PC-3 (cell line): ENCODE measurements at regions not wholly inside any gene's neighbourhood (a gene's known extent, or its start where the extent isn't known, plus 50 kb on each side); places are given as distances from the start of the nearest gene placed in this dataset.
A peak's percentile ranks its signal among the peaks of the same experiment; 100 is the strongest.
"Not testable (repeated sequence)": the region's sequence is repeated elsewhere in the genome, so short reads cannot be mapped to it uniquely, and the experiment has no call there.

Experiments
- ATAC-seq: fragments of 200-7000 bp; cut with Tn5 transposase; 2 replicates; pipeline ENCODE4 v1.9.1; 2020; ENCODE audit warnings: mild to moderate bottlenecking, moderate library complexity
- BruUV-seq: library from RNA; stranded (reverse); fragments of 400-500 nt; replicated peaks from 2 replicates; lab custom pipeline; 2021; lab: Mats Ljungman, UMichigan
- CTCF ChIA-PET: fragments of 300-600 bp; sonication (Branson Sonifier 250); formaldehyde crosslinking; loops from one replicate; lab custom pipeline; 2022; ENCODE audit warnings: antibody characterized with exemption; lab: Charles Lee
- POLR2A ChIA-PET: fragments of 300-600 bp; sonication (Branson Sonifier 250); formaldehyde crosslinking; loops from one replicate; lab custom pipeline; 2022; ENCODE audit warnings: antibody characterized with exemption; ENCODE audit not compliant: unreplicated experiment; lab: Charles Lee
- DNase-seq: peaks from one replicate; pipeline ENCODE4 v3.0.0-alpha.2; 2015
- H2AFZ ChIP-seq: fragments of 300-600 bp; sonication (generic); 2 replicates; pipeline ENCODE4 v1.6.0; 2016; ENCODE audit warnings: antibody characterized with exemption, low read length
- H3F3A ChIP-seq: fragments of 300-600 bp; sonication (generic); one replicate; pipeline ENCODE4 v1.6.0; 2017; ENCODE audit warnings: antibody characterized with exemption, low read length, control low read depth, mild to moderate bottlenecking; ENCODE audit not compliant: unreplicated experiment
- H3K27ac ChIP-seq: fragments of 300-600 bp; sonication (generic); 2 replicates; pipeline ENCODE4 v1.5.1; 2016; ENCODE audit warnings: mild to moderate bottlenecking, low read length
- H3K27me3 ChIP-seq: fragments of 300-600 bp; sonication (generic); 2 replicates; pipeline ENCODE4 v1.6.1; 2016; ENCODE audit warnings: low read length, mixed read lengths
- H3K36me3 ChIP-seq: fragments of 300-600 bp; sonication (generic); 2 replicates; pipeline ENCODE4 v1.6.1; 2016; ENCODE audit warnings: low read depth, mixed run types, low read length, mixed read lengths
- H3K4me1 ChIP-seq: fragments of 300-600 bp; sonication (generic); 2 replicates; pipeline ENCODE4 v1.5.1; 2016; ENCODE audit warnings: low read length; ENCODE audit not compliant: insufficient read depth
- H3K4me2 ChIP-seq: fragments of 300-600 bp; sonication (generic); 2 replicates; pipeline ENCODE4 v1.6.0; 2016; ENCODE audit warnings: low read length
- H3K4me3 ChIP-seq: fragments of 300-600 bp; sonication (generic); 2 replicates; pipeline ENCODE4 v1.5.1; 2016; ENCODE audit warnings: mild to moderate bottlenecking, low read length, mixed read lengths
- H3K79me2 ChIP-seq: fragments of 300-600 bp; sonication (generic); 2 replicates; pipeline ENCODE4 v1.6.1; 2017; ENCODE audit warnings: low read length, mixed read lengths
- H3K9ac ChIP-seq: fragments of 300-600 bp; sonication (generic); 2 replicates; pipeline ENCODE4 v1.6.0; 2016; ENCODE audit warnings: mild to moderate bottlenecking, low read length
- H3K9me2 ChIP-seq: fragments of 300-600 bp; sonication (generic); replicated peaks from 2 replicates; pipeline ENCODE4 v1.6.1; 2016; ENCODE audit warnings: mixed run types, low read length, mixed read lengths
- H3K9me3 ChIP-seq: fragments of 300-600 bp; sonication (generic); 2 replicates; pipeline ENCODE4 v1.6.1; 2016; ENCODE audit warnings: low read length, mixed read lengths
- H4K20me1 ChIP-seq: fragments of 300-600 bp; sonication (generic); 2 replicates; pipeline ENCODE4 v1.6.1; 2016; ENCODE audit warnings: low read length, mixed read lengths
- intact Hi-C: fragments of 100-400 bp; cut with micrococcal nuclease; formaldehyde crosslinking; loops from 2 replicates; pipeline ENCODE4 v1.9.0; 2023
- TF ChIP-seq, protein P1 (sequence below): fragments of 300-600 bp; sonication (generic); conservative IDR thresholded peaks from 2 replicates; pipeline ENCODE4 v1.5.1; 2017; ENCODE audit warnings: antibody characterized with exemption, low read depth, mild to moderate bottlenecking, low read length

DNA sequence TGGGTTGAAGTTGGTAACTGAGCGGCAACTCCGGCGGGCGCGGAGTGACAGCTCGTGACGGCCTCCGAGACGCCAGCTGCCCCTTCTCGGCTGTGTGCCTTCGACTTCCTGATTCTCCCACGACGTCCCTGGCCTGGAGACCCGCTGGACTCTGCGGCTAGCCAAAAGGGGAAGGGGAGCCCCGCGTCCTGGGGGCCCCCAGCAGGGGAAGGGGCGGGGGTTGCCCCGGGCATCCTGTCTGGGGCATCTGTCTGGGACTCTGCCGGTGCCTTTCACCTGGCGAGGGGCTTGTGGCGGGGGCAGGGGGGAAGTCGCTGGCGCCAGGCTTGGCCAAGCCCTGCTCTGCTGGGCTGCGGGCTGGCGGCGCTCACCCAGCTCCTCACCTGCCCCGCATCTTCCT is 129.5 kb upstream of the HMX1 start:
- H3K4me1 ChIP-seq, intact Hi-C loops, DNase-seq, H3K27ac ChIP-seq, H3K9me3 ChIP-seq, H3K79me2 ChIP-seq, H4K20me1 ChIP-seq, H3K27me3 ChIP-seq, CTCF ChIA-PET, H3F3A ChIP-seq, H2AFZ ChIP-seq, POLR2A ChIA-PET, H3K9ac ChIP-seq, H3K9me2 ChIP-seq, BruUV-seq, ATAC-seq, H3K4me3 ChIP-seq, H3K4me2 ChIP-seq, H3K36me3 ChIP-seq: not testable (repeated sequence)

GRCh38 chr4:9000505-9001001 is 128.9 kb upstream of the HMX1 start:
- H3K9me2 ChIP-seq, H3K27me3 ChIP-seq, intact Hi-C loops, ATAC-seq, CTCF ChIA-PET, POLR2A ChIA-PET, H3K79me2 ChIP-seq, H3K36me3 ChIP-seq, H3K4me2 ChIP-seq, BruUV-seq, H3K27ac ChIP-seq, H2AFZ ChIP-seq, H3F3A ChIP-seq, H3K9me3 ChIP-seq, H3K4me1 ChIP-seq, H3K9ac ChIP-seq, H3K4me3 ChIP-seq, H4K20me1 ChIP-seq: not testable (repeated sequence)
- peak; percentile 23 for DNase-seq
- TF ChIP-seq, protein P1, sequence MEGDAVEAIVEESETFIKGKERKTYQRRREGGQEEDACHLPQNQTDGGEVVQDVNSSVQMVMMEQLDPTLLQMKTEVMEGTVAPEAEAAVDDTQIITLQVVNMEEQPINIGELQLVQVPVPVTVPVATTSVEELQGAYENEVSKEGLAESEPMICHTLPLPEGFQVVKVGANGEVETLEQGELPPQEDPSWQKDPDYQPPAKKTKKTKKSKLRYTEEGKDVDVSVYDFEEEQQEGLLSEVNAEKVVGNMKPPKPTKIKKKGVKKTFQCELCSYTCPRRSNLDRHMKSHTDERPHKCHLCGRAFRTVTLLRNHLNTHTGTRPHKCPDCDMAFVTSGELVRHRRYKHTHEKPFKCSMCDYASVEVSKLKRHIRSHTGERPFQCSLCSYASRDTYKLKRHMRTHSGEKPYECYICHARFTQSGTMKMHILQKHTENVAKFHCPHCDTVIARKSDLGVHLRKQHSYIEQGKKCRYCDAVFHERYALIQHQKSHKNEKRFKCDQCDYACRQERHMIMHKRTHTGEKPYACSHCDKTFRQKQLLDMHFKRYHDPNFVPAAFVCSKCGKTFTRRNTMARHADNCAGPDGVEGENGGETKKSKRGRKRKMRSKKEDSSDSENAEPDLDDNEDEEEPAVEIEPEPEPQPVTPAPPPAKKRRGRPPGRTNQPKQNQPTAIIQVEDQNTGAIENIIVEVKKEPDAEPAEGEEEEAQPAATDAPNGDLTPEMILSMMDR: peak; percentile 43

GRCh38 chr4:8992981-8993380 is 121.3 kb upstream of the HMX1 start:
- H3K27ac ChIP-seq, CTCF ChIA-PET, H3K79me2 ChIP-seq, ATAC-seq, POLR2A ChIA-PET, BruUV-seq, H2AFZ ChIP-seq, intact Hi-C loops, H3K36me3 ChIP-seq, H4K20me1 ChIP-seq, H3K9me3 ChIP-seq, H3K4me1 ChIP-seq, H3K9ac ChIP-seq, H3K9me2 ChIP-seq, H3K27me3 ChIP-seq, H3K4me2 ChIP-seq, H3K4me3 ChIP-seq, H3F3A ChIP-seq, DNase-seq: not testable (repeated sequence)

DNA sequence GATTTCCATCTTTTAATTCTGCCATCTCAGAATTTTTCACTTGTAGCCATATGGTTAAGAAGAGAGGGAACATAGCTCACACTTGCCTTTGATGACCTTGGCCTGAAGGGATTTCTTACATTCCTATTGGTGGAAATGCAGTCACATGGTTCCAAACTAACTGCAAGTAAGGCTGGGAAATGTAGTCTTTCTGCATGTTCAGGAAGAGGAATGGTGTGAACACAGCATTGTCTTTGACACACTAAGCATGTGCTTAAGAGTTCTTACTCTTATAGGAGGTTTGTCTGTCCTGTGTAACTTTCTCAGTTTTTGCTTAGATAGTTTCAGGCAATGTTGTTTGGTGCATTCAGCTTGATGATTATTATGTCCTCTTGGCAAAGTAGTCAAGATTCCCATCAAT is 119.8 kb upstream of the HMX1 start:
- H3K4me3 ChIP-seq, POLR2A ChIA-PET, CTCF ChIA-PET, H4K20me1 ChIP-seq, H3K27ac ChIP-seq, intact Hi-C loops, BruUV-seq, H3K4me1 ChIP-seq, DNase-seq, H3K4me2 ChIP-seq, H3F3A ChIP-seq, H3K9ac ChIP-seq, H3K9me2 ChIP-seq, H3K36me3 ChIP-seq, H3K9me3 ChIP-seq, H3K27me3 ChIP-seq, H2AFZ ChIP-seq, H3K79me2 ChIP-seq, ATAC-seq: not testable (repeated sequence)

GRCh38 chr4:8990341-8990740 is 118.7 kb upstream of the HMX1 start:
- H3K9me2 ChIP-seq, CTCF ChIA-PET, H3F3A ChIP-seq, H3K9me3 ChIP-seq, ATAC-seq, DNase-seq, BruUV-seq, H2AFZ ChIP-seq, H3K9ac ChIP-seq, intact Hi-C loops, H3K27ac ChIP-seq, H3K4me3 ChIP-seq, H3K4me1 ChIP-seq, H3K36me3 ChIP-seq, H3K4me2 ChIP-seq, H3K79me2 ChIP-seq, H4K20me1 ChIP-seq, POLR2A ChIA-PET: not testable (repeated sequence)
- H3K27me3 ChIP-seq: peaks cover 14% of the 10 kb centered on the region

DNA sequence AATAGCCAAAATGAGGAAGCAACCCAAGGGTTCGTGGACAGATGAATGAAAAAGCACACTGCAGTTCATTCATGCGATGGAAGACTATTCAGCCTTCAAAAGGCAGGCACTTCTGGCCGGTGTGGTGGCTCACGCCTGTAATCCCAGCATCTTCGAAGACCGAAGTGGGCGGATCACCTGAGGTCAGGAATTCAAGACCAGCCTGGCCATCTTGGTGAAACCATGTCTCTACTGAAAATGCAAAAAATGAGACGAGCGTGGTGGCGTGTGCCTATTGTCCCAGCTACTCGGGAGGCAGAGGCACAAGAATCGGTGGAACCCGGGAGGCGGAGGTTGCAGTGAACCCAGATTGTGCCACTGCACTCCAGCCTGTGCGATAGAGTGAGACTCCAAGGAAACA is 114.1 kb upstream of the HMX1 start:
- POLR2A ChIA-PET, CTCF ChIA-PET, H3K36me3 ChIP-seq, H3K4me3 ChIP-seq, H3K9ac ChIP-seq, H3K79me2 ChIP-seq, H2AFZ ChIP-seq, H3F3A ChIP-seq, ATAC-seq, H3K4me2 ChIP-seq, H3K9me3 ChIP-seq, H3K27ac ChIP-seq, H4K20me1 ChIP-seq, H3K4me1 ChIP-seq, DNase-seq, intact Hi-C loops, BruUV-seq, H3K9me2 ChIP-seq: not testable (repeated sequence)
- peaks cover 20% of the 10 kb centered on the region for H3K27me3 ChIP-seq
